CD4-positive, alpha-beta T cell treated with Interferon alpha-2 for 1 hour (primary cell): ENCODE measurements at regions not wholly inside any gene's neighbourhood (a gene's known extent, or its start where the extent isn't known, plus 50 kb on each side); places are given as distances from the start of the nearest gene placed in this dataset.

Experiments
- DNase-seq, 2 donors: peaks; one replicate each; pipeline ENCODE4 v3.0.0-alpha.2; 2020 to 2022

DNA sequence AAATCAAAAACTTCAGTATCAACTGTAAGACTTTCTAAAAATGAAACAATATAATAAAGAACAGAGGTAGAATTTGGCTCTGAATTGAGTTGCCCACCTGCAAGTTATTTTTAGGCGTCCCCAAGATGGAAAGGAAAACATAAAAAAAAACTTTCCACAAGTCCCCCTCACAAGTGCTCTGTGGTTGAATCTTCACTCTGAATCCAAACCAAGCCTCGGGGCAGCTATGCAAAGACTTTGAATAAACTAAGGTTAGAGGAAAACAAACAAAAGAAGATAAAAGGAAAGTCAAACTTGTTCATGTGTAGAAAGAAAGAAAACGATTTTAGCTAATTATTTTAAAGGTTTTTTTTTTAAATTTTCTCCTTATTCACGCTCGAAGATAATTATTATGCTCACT is 372.4 kb upstream of the SLIT2 start:
- DNase-seq, result no peak

DNA sequence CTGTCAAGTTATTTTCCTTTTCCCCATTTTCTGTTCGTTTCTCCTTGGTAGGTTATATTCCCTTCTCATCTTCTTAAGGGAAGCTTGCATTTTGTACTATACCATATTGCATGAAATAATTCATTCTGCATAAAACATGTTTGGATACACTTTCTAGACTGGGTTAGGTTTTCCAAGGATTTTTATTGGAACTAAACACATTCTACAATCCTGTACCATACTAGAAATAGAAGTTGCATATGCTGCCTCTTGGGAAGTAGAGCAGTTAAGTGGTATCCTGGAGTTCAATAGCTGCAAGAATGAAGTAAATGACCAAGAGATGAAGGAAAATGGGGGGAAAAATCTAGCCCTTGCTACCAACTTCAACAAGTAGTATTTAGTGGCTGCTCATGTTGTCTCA is 393.7 kb upstream of the SLIT2 start:
- DNase-seq, result no peak

DNA sequence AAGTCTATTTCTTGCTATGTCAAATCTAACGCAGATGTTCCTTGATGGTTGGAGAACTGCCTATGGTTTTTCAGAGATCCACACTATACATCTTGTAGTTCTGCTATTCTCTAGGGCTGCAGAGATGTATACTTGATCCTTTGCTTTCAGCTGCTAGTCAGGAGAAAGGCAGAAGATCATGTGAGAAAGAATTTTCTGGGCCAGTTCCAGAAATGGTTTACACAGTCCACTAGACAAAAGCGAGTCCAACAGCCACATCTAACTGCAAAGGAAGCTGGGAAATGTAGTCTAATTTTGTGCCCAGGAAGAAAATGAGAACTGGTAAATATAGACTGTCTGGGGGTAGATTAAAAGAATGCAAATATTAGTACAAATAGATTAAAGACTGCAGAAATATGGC is 394.3 kb upstream of the SLIT2 start:
- DNase-seq, result no peak

DNA sequence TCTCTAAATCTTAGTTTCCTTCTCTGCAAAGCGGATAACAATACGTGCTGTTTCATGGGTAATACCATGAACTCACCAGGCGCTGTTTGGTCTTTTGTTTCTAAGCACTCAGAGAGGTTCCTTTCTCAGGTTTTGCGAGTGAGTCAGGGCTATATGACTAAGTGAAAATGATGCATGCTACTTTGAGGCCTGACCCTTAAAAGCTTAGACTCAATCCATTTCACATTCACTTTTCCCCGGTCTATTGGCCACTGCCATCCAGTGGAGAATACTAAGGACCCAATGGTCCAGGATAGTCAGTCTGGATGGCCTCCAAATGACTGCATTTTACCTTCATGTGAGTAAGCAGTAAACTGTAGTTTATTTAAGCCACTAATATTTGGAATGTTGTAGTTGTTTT is 400.8 kb upstream of the SLIT2 start:
- no peak for DNase-seq

DNA sequence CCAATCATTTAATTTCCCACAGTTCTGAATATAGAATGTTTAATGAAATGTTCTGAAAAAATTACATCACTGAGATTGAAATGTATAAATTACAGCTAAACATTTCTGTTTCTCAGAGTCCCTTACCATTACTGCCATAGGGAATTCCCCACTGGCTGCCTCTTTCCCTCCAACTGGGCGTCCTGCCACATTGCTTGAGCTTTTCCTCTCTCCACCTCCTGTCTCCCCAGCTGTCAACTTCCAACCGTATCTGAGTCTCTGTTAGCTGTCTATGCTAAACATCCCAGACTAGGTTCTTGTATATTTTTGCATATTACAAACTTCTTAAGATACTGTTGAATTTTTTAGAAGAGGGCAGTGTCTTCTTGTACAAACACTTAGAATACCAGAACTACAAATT is 407.3 kb upstream of the SLIT2 start:
- no peak for DNase-seq

DNA sequence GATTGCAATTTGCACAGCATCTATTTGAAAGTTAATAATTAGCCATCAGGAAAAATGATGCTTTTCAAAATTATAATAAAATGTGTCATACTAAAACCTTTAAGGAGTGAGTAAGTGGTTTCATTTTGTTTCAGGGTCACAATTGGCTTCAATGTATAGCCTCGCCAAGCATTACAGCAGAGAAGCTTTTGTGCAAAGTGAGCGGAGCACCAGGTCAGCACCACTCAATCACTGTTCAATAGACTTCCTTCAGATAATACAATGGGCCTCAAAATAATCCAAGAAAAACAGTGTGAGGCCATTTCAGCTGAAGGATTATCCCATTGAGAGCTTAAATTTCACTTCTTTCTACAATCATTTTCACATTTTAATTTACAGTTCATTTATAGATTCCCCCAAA is 409.2 kb upstream of the SLIT2 start:
- DNase-seq, result no peak

DNA sequence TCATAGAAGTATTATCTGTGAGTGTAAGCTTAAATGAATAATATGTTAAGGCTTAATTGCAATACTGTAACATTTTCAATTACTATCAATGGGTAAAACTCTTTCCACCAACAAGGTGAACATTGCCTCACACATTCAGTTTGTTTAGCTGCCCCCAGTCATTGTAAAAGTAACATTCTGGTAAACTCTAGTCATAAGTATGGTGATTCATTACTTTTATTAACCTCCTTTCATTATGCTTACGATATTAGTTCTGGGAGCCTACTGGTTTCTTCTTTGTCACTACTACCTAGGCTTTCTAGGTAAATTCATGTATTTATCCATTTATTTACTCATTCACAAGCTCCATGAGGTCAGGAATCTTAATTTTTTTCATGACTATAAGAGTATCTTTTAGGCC is 412.8 kb upstream of the SLIT2 start:
- no peak for DNase-seq

DNA sequence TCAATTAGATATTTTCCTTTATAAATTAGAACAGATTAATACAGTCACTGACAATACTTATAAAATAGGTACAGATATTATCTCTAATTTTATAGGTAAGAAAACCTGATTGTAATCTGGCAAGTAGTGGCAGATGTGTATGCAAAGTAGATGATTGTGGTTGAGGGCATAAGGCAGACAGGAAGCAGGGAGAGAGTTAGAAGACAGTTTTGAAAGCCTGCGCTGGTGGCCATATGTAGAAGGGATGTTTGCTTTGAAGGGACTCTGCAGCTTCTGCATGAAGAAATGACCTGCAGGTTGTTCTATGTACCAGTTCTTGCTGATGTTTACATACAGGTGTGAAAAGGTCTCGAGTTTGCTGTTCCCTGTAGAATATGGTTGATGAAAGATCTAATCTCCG is 416.3 kb upstream of the SLIT2 start:
- DNase-seq, result no peak

DNA sequence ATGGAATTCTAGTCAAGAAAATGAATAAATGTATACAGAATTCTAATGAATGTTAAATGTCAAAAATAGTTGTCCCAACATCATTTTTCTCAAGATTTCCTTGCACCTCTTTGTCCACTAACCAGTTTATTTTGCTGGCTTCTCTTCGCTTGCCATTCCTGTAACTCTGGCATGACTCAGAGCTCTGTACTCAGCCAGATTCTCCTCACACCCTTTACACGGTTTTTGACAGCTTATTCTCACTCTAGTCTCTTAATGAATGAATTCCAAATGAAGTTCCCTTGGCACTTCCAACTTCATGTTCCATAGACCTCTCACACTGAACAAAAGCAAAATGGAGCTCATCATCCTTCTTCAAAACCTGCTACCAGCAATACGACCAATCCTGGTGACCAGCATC is 419.3 kb upstream of the SLIT2 start:
- DNase-seq, result no peak

DNA sequence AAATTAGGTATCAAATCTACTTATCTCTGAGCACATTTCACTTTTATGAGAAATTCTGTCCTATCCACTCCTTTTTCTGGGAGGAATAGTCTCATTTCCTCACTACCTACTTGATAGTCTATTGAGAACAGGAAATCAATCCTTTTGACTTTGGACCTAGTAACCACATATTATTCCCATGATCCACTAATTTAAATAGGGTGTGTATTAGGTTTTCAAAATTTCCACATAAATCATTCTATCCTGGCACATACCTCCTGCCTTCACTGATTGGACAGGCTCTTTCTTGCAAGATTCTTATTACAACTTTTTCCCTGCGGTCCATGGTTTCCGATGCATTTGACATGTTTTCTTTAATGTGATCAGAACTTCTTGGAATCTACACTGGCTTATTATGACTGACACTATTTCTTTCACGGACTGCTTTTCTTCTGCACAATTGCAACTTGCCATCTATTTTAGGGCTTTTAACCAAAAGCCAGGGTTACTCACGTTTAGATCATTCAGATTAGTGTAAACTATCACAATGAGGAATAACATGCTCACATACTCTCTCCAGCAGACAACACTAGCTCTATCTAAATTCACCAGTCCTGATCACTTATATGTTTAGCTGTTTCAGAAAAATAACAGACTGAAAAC is 419.9 kb upstream of the SLIT2 start:
- DNase-seq, result no peak

DNA sequence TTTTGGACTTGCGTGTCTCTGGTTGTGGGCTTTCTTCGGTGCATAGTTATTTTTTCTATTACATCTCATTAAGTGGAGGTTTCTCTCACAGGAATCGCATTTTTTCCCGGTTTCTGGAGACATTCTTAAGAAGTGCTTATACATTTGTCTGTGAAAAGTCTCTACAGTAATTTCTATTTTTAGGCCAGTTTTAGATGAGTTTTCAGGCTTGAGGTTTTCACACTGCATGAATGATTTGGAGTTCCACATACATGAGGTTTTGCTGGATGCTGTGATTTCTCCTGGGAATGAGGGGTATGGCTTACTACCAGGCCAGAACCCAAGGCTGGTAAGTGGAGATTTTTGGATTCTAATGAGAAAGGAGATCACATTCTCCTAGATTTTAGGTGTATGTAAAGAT is 422.6 kb upstream of the SLIT2 start:
- no peak for DNase-seq

DNA sequence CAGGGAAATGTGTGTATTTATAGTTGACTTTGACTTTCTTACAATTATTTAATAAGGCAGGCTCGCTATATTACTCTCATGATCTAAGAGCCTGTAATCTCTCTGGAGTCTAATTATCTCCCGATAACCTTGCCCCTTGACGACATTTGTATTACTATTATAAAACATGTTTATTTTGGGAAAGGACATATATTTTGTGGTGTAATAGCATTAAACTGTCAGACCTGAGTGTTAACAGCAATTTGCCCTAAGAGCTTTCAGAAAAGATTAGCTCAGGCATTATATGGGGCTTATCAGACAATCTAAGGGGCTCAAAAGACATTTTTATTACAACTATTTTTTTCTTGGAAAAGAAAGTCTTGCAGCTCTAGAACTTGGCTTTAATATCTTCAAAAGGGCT is 427.9 kb upstream of the SLIT2 start:
- no peak for DNase-seq

DNA sequence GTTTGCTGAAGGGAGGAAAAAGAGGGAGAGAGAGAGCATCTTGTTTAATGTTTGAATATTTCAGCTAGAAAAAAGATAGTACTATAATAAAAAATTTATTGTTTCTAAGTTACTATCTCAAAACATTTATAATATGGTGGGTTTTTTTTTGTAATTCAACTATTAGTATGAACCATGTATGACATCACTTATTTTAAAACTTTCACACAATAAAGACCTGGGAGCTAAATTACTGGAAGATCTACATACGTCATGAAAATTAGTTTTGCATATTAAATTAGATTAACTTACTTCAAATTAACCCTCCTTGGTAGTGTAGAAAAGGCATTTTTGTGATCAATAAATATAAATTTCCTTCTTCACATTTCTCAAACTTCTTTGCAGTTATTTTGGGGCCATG is 432.0 kb upstream of the SLIT2 start:
- DNase-seq, result no peak

DNA sequence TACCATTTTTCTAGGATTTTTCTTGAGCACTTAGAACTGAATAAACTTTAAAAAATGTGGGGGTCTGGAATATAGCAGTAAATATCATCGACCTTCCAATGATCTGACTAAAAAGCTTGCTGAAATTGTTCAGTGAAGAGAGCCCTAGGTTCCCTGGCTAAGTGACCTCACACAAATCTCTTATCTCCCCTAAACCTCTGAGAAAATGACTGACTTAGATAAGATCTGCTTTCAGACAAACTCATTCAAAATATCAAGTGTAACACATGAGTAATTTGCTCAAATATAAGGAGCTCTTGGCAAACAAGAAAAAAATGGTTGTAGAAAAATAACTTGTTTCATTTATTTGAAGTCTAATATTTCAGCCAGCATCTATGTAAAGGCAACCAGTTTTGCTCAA is 441.7 kb upstream of the SLIT2 start:
- DNase-seq, result no peak

DNA sequence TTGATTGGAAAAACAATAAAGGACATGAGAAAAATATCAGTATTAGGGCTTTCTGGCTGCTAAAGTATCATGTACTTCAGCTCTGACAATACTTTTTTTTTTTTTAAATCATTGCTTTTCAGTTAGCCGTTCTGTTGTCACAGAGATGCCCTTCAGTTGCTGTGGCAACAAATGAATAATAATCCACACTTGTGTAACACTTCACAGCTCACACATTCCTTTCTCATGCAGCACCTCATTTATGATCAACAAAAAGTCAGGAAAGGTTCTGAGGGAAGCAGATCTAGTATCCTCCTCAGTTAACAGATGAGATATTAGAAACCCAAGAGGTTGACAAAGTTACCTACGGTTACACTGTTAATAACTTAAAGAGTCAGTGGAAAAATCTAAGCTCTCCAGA is 444.2 kb upstream of the SLIT2 start:
- no peak for DNase-seq

DNA sequence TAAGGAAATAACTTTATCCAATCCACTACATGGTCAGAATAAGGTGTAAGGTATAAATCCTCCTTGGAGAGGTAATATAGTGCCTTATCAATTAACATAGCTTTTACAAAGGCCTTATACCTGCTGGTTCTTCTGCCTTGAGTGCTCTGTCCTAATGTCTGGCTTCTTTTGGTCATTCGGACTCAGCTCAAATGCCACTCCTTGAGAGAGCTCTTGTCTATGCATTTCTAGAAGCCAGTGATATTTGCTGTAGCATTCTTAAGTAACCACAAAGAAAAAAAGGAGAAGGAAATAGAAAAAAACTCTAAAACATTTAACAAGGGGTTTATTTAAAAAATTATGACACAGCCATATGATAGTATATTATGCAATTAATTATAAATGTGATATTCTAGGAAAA is 444.8 kb upstream of the SLIT2 start:
- no peak for DNase-seq

DNA sequence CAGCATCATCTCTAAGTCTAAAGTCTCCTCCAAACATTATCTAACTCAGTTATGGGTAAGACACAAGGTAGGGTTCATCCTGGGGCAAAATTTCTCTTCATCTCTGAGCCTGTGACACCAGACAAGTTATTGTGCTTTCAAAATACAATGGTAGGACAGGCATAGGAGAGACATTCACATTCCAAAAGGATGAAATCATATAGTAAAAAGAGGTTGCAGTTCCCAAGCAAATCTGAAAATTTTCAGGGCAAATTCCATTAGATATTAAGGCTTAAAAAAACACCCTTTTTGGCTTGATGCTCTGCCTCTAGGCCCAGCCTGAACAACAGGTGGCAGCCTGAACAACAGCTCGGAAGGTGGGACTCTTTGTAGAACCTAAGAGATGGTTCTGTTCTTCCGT is 448.3 kb upstream of the SLIT2 start:
- no peak for DNase-seq

DNA sequence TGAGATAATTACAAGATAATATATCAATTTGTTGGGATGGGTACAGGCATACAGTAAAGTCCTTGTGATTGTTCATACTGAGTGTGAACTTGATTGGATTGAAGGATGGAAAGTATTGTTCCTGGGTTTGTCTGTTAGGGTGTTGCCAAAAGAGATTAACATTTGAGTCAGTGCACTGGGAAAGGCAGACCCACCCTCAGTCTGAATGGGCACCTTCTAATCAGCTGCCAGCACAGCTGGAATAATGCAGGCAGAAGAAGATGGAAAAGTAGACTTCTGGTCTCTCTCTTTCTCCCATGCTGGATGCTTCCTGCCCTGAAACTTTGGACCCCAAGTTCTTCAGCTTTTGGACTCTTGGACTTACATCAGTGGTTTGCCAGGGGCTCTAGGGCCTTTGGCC is 457.9 kb upstream of the SLIT2 start:
- DNase-seq, result no peak

DNA sequence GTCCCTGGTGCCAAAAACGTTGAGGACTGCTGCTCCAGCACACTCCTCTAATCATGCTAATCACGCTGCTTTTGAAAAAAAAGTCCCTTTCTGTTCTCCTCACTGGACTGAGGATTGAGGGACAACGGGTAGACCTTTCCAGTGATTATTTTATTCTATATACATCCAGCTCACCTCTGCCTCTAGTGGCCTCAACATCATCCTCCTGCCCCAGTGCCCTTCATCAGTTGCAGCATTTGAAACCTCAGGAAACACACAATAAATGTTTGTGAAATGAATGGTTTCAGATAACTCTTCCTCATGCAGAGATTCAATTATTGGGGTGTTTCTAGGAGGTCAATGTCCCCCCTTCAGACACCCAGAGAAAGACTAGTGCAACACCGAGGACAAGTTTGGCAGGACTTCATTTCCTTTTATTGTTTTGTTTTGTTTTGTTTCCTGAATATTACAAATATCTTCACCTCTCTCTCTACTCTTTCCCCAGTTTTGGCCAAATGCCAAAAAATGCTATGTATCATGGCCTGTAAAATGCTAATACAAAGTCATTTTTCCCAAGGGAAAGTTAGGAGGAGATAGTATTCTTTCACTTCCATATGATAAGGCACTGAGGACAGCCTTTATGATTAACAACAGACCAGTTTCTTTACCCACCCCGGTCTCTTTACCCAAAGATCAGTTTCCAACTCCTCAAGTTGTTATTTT is 460.1 kb upstream of the SLIT2 start:
- DNase-seq, result no peak

DNA sequence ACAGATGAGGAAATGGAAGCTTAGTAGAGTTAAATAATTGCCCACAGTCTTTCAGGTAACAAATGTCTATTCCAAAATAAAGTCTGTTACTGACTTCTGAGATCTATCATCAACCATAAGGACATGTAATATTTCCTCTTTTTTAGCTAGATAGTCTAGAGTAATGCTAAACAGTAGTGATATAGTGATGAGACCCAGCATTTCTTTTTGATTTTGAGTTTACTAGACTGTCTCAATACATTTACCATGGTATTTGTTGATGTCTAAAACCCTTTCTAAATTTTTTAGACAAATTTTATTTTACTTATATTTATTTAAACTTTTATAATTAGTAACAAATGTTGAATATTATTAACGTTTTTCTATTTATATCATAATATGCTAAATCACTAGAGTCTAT is 465.1 kb upstream of the SLIT2 start:
- no peak for DNase-seq

DNA sequence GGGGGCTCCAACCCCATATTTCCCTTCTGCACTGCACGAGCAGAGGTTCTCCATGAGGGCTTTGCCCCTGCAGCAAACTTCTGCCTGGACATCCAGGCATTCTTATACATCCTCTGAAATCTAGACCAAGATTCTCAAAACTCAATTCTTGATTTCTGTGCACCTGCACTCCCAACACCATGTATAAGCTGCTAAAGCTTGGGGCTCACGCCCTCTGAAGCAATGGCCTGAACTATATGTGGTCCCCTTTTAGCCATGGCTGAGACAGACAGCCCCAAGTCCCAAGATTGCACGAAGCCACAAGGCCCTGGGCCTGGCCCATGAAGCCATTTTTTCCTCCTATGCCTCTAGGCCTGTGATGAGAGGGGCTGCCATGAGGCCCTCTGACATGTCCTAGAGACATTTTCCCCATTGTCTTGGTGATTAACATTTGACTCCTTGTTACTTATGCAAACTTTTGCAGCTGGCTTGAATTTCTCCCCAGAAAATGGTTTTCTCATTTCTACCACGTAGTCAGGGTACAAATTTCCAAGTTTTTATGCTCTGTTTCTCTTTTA is 468.0 kb upstream of the SLIT2 start:
- DNase-seq, result no peak

DNA sequence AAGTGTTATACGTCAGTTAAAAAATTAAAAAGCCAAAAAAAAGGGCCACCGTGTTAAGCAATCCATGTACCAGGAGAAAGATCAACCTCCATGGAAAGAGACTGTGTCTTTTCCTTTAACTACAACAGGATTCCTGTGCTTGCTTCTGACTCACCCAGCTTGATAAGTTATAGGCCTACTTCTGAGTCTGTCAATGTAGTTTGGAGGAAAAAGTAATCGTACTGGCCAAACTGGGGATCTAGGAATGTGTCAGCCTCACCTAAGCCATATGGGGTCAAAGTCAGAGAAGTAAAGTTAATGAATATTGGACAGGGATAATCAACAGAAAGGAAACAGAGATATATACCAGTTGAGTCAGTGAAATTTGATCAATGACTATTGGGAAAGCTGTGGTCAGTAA is 470.8 kb upstream of the SLIT2 start:
- DNase-seq, result no peak

DNA sequence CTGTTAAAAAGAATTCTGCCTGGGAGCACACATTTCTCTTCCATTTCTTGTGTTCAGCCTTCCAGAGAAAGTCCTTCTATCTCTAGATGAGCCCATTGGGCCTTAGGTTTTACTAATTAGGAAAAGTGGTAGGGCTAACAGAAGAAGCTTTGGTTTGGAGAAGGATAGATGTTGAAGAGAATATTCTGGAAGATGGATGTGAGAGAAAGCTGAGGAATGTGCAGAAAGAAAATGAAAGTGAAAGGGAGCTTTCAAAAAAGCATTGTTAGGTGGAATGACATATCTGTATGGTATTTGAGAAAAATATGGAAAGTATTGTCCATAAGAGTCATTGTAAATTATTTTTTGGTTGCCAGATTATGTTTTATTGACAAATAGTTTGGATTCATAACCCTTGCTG is 474.8 kb upstream of the SLIT2 start:
- DNase-seq, result no peak

DNA sequence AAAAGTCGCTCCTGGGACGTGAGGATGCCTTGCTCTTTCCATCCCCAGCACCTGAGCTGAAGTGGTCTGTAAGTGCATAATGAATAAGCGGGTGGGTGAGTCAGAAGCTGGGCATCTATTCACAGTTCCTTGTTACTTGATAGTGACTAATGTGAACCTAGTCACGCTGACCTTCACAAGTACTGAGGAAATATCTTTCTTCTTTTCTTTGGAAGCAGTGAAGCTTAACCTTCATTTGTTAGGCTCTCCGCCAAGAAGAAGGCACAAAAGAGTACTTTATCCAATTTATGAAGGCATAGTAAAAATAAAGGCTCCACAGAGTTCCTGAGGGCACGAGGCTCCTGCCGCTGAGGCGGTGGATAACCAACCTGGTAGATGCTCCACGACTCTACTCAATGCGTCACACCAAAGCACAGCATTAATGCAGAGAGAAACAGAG is 475.7 kb upstream of the SLIT2 start:
- no peak for DNase-seq

DNA sequence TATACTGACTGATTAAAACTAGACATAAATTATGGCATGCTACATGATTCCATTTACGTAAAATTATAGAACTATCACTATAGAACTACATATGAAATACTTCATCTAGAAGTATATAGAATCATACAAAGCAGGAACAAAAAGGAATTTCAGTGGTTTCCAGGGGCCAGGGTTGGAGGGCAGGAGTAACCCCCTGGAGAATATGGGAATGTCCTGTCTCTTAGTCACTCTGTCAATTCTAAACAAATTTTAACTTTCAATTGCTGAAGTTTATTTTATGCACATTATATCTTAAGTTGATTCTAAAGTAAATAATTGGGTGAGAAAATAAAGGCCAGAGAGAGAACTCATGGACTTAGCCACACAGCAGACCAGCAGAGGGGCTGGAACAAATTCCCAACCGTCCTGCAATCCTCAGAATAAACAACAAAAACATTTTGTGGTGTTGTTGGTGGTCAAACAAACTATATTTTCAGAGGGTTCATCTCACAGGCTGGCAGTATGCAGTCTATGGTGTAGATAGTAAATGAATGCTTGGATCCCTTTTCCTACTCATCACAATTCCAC is 476.9 kb upstream of the SLIT2 start:
- no peak for DNase-seq
